Sigmoid colon (tissue), 6 donors: ENCODE measurements at regions not wholly inside any gene's neighbourhood (a gene's known extent, or its start where the extent isn't known, plus 50 kb on each side); places are given as distances from the start of the nearest gene placed in this dataset.

ENCODE experiments used
- DNase-seq: peaks from one replicate; pipeline ENCODE4 v3.0.0-alpha.2; 2019
- H3K27ac ChIP-seq, 4 donors: fragments of 200-600 bp; sonication (generic); one replicate each; pipeline ENCODE4 v1.5.1; 2016 to 2019; ENCODE audit warnings: mild to moderate bottlenecking in 1 of 4
- H3K27me3 ChIP-seq, 3 donors: fragments of 200-600 bp; sonication (generic); one replicate each; pipeline ENCODE4 v1.5.1; 2019; ENCODE audit warnings: mild to moderate bottlenecking in 1 of 3
- H3K36me3 ChIP-seq, 4 donors: fragments of 200-600 bp; sonication (generic); one replicate each; pipeline ENCODE4 v1.5.1; 2016 to 2019
- H3K4me1 ChIP-seq, 4 donors: fragments of 200-600 bp; sonication (generic); one replicate each; pipeline ENCODE4 v1.5.1; 2017 to 2019
- H3K4me3 ChIP-seq, 4 donors: fragments of 200-600 bp; sonication (generic); one replicate each; pipeline ENCODE4 v1.5.1; 2017 to 2019; ENCODE audit warnings: mild to moderate bottlenecking in 2 of 4, moderate library complexity in 1 of 4
- H3K9me3 ChIP-seq, 4 donors: fragments of 200-600 bp in 3 of 4; sonication (generic) in 3 of 4; one replicate each; pipeline versions ENCODE4 v1.5.1 to v1.6.1; 2013 to 2019
- EP300 ChIP-seq, 4 donors: sonication (generic); formaldehyde crosslinking; IDR thresholded peaks; one replicate each; pipeline ENCODE4 v1.6.1; 2017; ENCODE audit warnings: antibody characterized with exemption in 4 of 4
- POLR2A ChIP-seq, 2 donors: fragments of 450-650 bp; IDR thresholded peaks; one replicate each; pipeline ENCODE4 v1.6.1; 2016; ENCODE audit warnings: antibody characterized with exemption in 2 of 2, mild to moderate bottlenecking in 2 of 2, moderate library complexity in 2 of 2
- POLR2AphosphoS5 ChIP-seq, 4 donors: sonication (generic); formaldehyde crosslinking; IDR thresholded peaks; one replicate each; pipeline ENCODE4 v1.6.1; 2017; ENCODE audit warnings: antibody characterized with exemption in 4 of 4
- WGBS, 2 donors: extraction: QIAGEN DNeasy Blood & Tissue Kit; methylation state at CpG; one replicate each; pipeline ENCODE4 v1.1.7; 2013; 5-methylcytosine and 5-hydroxymethylcytosine counted together
- intact Hi-C: fragments of 100-400 bp; cut with DNase I; formaldehyde crosslinking; loops from one replicate; pipeline ENCODE4 v1.15.1; 2023
- TF ChIP-seq, protein P1 (sequence below), 4 experiments: fragments of 450-650 bp in 3 of 4; fragments of 200-600 bp in 1 of 4; IDR thresholded peaks; one replicate each; pipeline ENCODE4 v1.5.1; 2016 to 2019; ENCODE audit warnings: antibody characterized with exemption in 4 of 4, mild to moderate bottlenecking in 3 of 4, moderate library complexity in 2 of 4
- donor health status: healthy with polysubstance abuse.
- donor health status: healthy.

DNA sequence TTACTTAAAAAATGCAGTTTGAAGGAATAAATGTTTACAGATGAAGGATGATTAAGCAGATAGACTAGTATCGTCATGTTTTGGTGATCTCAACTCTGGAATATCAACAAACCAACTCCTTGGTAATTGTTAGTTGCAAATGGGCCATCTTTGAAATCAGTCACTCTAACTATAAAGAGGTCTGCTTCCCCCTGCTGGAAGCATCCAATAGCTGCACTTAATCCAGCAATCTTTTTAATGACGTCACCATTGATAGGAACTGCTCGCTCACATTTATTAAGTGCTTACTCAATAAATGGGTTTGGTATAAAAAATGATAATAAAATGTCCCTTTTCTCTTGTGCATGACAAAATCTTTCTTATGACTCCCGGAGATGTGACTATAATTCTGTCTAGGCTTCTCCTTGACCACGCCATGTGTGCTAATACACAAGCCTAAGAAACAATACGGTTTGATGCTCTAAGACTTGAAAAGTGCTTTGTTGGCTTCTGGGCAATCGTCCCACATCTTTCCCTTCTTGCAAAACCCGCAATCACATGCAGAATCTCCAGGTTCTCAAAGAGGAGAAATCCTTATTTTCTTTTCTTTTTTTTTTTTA, 227.6 kb upstream of the POU1F1 start:
- intact Hi-C loops = no loop called here
- DNase-seq = no peak
- no peak overlapping the region for H3K27ac ChIP-seq
- no peaks in the 10 kb centered on the region for H3K4me1 ChIP-seq
- no peaks in the 10 kb centered on the region for H3K27me3 ChIP-seq
- 29 to 48% methylated on average over 8 of the region's 8 CpGs for WGBS, 2 donors
- H3K9me3 ChIP-seq = no peaks in the 10 kb centered on the region
- no peaks in the 10 kb centered on the region for H3K36me3 ChIP-seq
- TF ChIP-seq, protein P1, sequence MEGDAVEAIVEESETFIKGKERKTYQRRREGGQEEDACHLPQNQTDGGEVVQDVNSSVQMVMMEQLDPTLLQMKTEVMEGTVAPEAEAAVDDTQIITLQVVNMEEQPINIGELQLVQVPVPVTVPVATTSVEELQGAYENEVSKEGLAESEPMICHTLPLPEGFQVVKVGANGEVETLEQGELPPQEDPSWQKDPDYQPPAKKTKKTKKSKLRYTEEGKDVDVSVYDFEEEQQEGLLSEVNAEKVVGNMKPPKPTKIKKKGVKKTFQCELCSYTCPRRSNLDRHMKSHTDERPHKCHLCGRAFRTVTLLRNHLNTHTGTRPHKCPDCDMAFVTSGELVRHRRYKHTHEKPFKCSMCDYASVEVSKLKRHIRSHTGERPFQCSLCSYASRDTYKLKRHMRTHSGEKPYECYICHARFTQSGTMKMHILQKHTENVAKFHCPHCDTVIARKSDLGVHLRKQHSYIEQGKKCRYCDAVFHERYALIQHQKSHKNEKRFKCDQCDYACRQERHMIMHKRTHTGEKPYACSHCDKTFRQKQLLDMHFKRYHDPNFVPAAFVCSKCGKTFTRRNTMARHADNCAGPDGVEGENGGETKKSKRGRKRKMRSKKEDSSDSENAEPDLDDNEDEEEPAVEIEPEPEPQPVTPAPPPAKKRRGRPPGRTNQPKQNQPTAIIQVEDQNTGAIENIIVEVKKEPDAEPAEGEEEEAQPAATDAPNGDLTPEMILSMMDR (IDR thresholded peaks at IDR 0.05) = peak in 1 of 4 experiments; percentile 28
- no peak for TF ChIP-seq EP300 (IDR thresholded peaks at IDR 0.05)
- TF ChIP-seq POLR2A (IDR thresholded peaks at IDR 0.05) = no peak
- TF ChIP-seq POLR2AphosphoS5 (IDR thresholded peaks at IDR 0.05) = no peak
- H3K4me3 ChIP-seq = no peak overlapping the region

DNA sequence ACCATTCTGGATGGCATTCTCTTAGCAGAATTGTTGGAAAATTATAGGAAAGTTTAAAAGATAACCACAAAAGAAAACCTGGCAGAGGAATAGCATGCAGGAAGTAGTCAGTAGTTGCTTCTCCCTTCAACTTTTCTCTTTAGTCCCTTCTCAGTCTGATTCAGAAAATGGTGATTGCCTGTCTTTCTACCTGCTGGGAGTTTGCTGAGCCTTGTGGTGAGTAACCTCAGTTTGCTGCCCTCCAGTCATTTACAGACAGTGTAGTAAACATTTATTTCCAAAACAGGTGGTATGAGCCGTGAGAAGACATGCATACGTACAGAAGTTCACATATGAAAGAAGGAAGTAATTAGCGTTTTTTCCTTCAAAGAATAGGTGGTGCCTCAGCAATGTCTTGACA, 224.7 kb upstream of the POU1F1 start:
- intact Hi-C loops = no loop called here
- no peaks in the 10 kb centered on the region for H3K36me3 ChIP-seq
- H3K27ac ChIP-seq = no peak overlapping the region
- no peak for DNase-seq
- H3K9me3 ChIP-seq = no peaks in the 10 kb centered on the region
- H3K4me3 ChIP-seq = no peak overlapping the region
- no peaks in the 10 kb centered on the region for H3K27me3 ChIP-seq
- TF ChIP-seq EP300 (IDR thresholded peaks at IDR 0.05) (no peak), POLR2AphosphoS5 (IDR thresholded peaks at IDR 0.05) (no peak), POLR2A (IDR thresholded peaks at IDR 0.05) (no peak)
- TF ChIP-seq, protein P1 (IDR thresholded peaks at IDR 0.05) = no peak
- H3K4me1 ChIP-seq = no peaks in the 10 kb centered on the region
- WGBS, 2 donors = 13 to 39% methylated on average over 3 of the region's 3 CpGs

DNA sequence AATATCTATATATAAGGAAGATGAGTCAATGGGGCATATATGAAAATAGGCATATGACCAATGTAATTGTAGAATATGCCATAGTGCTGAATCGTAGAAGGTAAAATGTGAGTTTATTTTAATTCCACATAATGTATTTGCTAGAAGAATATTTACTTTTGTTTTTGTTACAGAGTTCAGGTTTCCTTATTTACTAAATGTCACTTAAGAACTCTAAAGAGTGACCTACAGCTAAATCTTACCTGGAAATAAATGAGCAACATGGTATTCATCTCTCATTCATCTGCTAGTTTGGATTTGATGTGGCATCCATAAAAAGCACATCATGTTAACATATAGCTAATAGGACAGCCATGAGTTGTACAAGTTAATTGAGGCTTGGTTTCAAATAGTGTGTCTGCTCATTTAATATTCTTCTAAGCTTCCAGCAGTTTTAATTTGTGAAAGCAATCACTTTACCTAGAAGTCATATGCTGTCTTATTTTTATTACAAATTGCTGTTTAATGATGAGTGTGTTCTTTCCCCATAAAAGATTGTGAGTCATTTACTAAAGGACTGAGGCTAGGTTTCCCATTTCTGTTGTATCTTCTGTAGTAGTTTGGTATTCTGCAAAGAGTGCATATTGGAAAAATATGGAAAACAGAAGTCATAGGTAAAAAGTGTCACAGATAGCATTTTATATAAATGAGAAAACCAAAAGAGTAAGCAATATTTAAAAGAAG, 222.1 kb upstream of the POU1F1 start:
- no peaks in the 10 kb centered on the region for H3K36me3 ChIP-seq

DNA sequence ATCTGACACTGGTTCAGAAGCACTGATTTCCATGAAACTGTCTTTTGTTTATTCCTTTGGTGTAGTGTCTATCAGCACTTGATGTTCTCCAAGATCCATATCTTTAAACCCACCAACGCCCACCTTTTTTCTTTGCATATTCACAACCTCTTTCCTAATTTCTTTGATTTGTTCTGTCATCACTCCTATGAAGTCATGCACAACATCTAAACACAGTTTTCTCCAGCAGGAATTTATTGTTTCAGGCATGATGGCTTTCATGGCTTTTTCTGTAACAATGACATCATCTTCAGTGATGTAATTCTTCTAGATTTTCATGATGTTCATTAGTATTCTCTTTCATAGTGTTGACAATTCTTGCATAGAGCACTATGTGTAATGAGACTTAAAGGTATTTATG, 219.6 kb upstream of the POU1F1 start:
- no peaks in the 10 kb centered on the region for H3K4me1 ChIP-seq
- TF ChIP-seq EP300 (IDR thresholded peaks at IDR 0.05) = no peak
- no peak for TF ChIP-seq POLR2AphosphoS5 (IDR thresholded peaks at IDR 0.05)
- TF ChIP-seq POLR2A (IDR thresholded peaks at IDR 0.05) = no peak
- TF ChIP-seq, protein P1 (IDR thresholded peaks at IDR 0.05) = no peak
- H3K27me3 ChIP-seq = no peaks in the 10 kb centered on the region
- no peak overlapping the region for H3K4me3 ChIP-seq
- no peaks in the 10 kb centered on the region for H3K36me3 ChIP-seq
- 82 to 84% methylated on average over 1 of the region's 1 CpG for WGBS, 2 donors
- no peak for DNase-seq
- intact Hi-C loops = no loop called here
- no peak overlapping the region for H3K27ac ChIP-seq
- H3K9me3 ChIP-seq = no peaks in the 10 kb centered on the region

More for the DNA sequence above, 222.1 kb upstream of the POU1F1 start:
- TF ChIP-seq, protein P1 (IDR thresholded peaks at IDR 0.05) = no peak
- TF ChIP-seq POLR2AphosphoS5 (IDR thresholded peaks at IDR 0.05) = no peak
- TF ChIP-seq POLR2A (IDR thresholded peaks at IDR 0.05) = no peak
- no peak for TF ChIP-seq EP300 (IDR thresholded peaks at IDR 0.05)
- Histone ChIP-seq H3K9me3 (no peaks in the 10 kb centered on the region), H3K27ac (no peak overlapping the region), H3K27me3 (no peaks in the 10 kb centered on the region), H3K4me1 (no peaks in the 10 kb centered on the region), H3K4me3 (no peak overlapping the region)
- DNase-seq = no peak
- WGBS, 2 donors = 82 to 86% methylated on average over 1 of the region's 1 CpG
- intact Hi-C loops = no loop called here
